ENCODE measurements at regions not wholly inside any gene's neighbourhood (a gene's known extent, or its start where the extent isn't known, plus 50 kb on each side); places are given as distances from the start of the nearest gene placed in this dataset.

GRCh38 chr10:8229153-8229552 is 174.7 kb downstream of the GATA3 start:
- DNase-seq (ENCODE audit: low read depth) = no peak

- DNase-seq (ENCODE audit: low read depth) = no peak
These were observed 176.4 kb downstream of the GATA3 start for GRCh38 chr10:8230902-8231301.

GRCh38 chr10:8233049-8233448 is 178.6 kb downstream of the GATA3 start:
- no peak for DNase-seq (ENCODE audit: low read depth)

- no peak for DNase-seq (ENCODE audit: low read depth)
These were observed 179.4 kb downstream of the GATA3 start for GRCh38 chr10:8233832-8234259.

- no peak for DNase-seq (ENCODE audit: low read depth)
These were observed 181.0 kb downstream of the GATA3 start for GRCh38 chr10:8235253-8236027.

GRCh38 chr10:8238986-8239385 is 184.5 kb downstream of the GATA3 start:
- no peak for DNase-seq (ENCODE audit: low read depth)

GRCh38 chr10:8240861-8241260 is 186.4 kb downstream of the GATA3 start:
- DNase-seq (ENCODE audit: low read depth) = no peak

GRCh38 chr10:8242295-8242872 is 187.9 kb downstream of the GATA3 start:
- DNase-seq (ENCODE audit: low read depth) = no peak

GRCh38 chr10:8245131-8245813 is 190.8 kb downstream of the GATA3 start:
- DNase-seq (ENCODE audit: low read depth) = no peak

- no peak for DNase-seq (ENCODE audit: low read depth)
These were observed 191.3 kb downstream of the GATA3 start for GRCh38 chr10:8245814-8246142.

- no peak for DNase-seq (ENCODE audit: low read depth)
These were observed 192.1 kb downstream of the GATA3 start for GRCh38 chr10:8246548-8246947.

- DNase-seq (ENCODE audit: low read depth) = no peak
These were observed 192.7 kb downstream of the GATA3 start for GRCh38 chr10:8247191-8247590.

GRCh38 chr10:8248868-8249267 is 194.4 kb downstream of the GATA3 start:
- DNase-seq (ENCODE audit: low read depth) = no peak

- DNase-seq (ENCODE audit: low read depth) = no peak
These were observed 199.9 kb downstream of the GATA3 start for GRCh38 chr10:8254350-8254749.

- no peak for DNase-seq (ENCODE audit: low read depth)
These were observed 200.8 kb downstream of the GATA3 start for GRCh38 chr10:8255301-8255700.

- no peak for DNase-seq (ENCODE audit: low read depth)
These were observed 206.2 kb downstream of the GATA3 start for GRCh38 chr10:8260645-8261044.

GRCh38 chr10:8262317-8262716 is 207.8 kb downstream of the GATA3 start:
- DNase-seq (ENCODE audit: low read depth) = no peak

GRCh38 chr10:8269976-8270375 is 215.5 kb downstream of the GATA3 start:
- no peak for DNase-seq (ENCODE audit: low read depth)

GRCh38 chr10:8272794-8273425 is 218.4 kb downstream of the GATA3 start:
- no peak for DNase-seq (ENCODE audit: low read depth)

GRCh38 chr10:8273749-8274148 is 219.3 kb downstream of the GATA3 start:
- DNase-seq (ENCODE audit: low read depth) = no peak

GRCh38 chr10:8275911-8276310 is 221.4 kb downstream of the GATA3 start:
- no peak for DNase-seq (ENCODE audit: low read depth)

GRCh38 chr10:8278099-8278498 is 223.6 kb downstream of the GATA3 start:
- no peak for DNase-seq (ENCODE audit: low read depth)

GRCh38 chr10:8279598-8279997 is 225.1 kb downstream of the GATA3 start:
- DNase-seq (ENCODE audit: low read depth) = no peak

Measured in stimulated activated CD8-positive, alpha-beta memory T cell treated with anti-CD3 and anti-CD28 coated beads, Interleukin-7, amount 100 ng/mL, for 24 hours (primary cell).